CD4-positive, CD25-positive, alpha-beta regulatory T cell (primary cell): ENCODE measurements at regions not wholly inside any gene's neighbourhood (a gene's known extent, or its start where the extent isn't known, plus 50 kb on each side); places are given as distances from the start of the nearest gene placed in this dataset.

ENCODE experiments used
- ATAC-seq, 2 donors: fragments of 150-1000 bp; cut with Tn5 transposase; one replicate each; pipeline ENCODE4 v1.10.0; 2021; ENCODE audit warnings: low read depth in 2 of 2, moderate number of reproducible peaks in 2 of 2, moderate library complexity in 1 of 2
- DNase-seq, 3 donors: peaks; one replicate each; pipeline versions ENCODE4 v3.0.0 to v3.0.0-alpha.2; 2012 to 2022; ENCODE audit warnings: mixed read lengths in 1 of 3
- H3K27ac ChIP-seq: one replicate; pipeline ENCODE4 v1.7.0; 2013; ENCODE audit warnings: mild to moderate bottlenecking, low read length; ENCODE audit not compliant: insufficient read depth, poor library complexity, severe bottlenecking
- H3K27me3 ChIP-seq: one replicate; pipeline ENCODE4 v1.7.0; 2013; ENCODE audit warnings: low read length; ENCODE audit not compliant: control insufficient read depth, insufficient read depth
- H3K36me3 ChIP-seq: one replicate; pipeline ENCODE4 v1.7.0; 2013; ENCODE audit warnings: mild to moderate bottlenecking, low read length, moderate library complexity; ENCODE audit not compliant: control insufficient read depth, insufficient read depth
- H3K4me1 ChIP-seq: 2 replicates; pipeline ENCODE4 v1.7.0; 2013; ENCODE audit warnings: mild to moderate bottlenecking, low read length; ENCODE audit not compliant: insufficient read depth, control insufficient read depth, poor library complexity, severe bottlenecking
- H3K4me3 ChIP-seq: one replicate; pipeline ENCODE4 v1.7.0; 2013; ENCODE audit warnings: low read depth, mild to moderate bottlenecking, low read length, moderate library complexity
- H3K9me3 ChIP-seq, 2 experiments: 1 replicate in 1 of 2; 2 replicates in 1 of 2; pipeline ENCODE4 v1.7.0; 2013; ENCODE audit warnings: low read length in 2 of 2, mild to moderate bottlenecking in 1 of 2, moderate library complexity in 1 of 2; ENCODE audit not compliant: control insufficient read depth in 2 of 2
- H3K27ac Mint-ChIP-seq, 3 donors: one replicate each; pipeline ENCODE4 v1.8.0; 2020 to 2022; ENCODE audit warnings: mild to moderate bottlenecking in 3 of 3, mixed read lengths in 3 of 3, moderate library complexity in 2 of 3
- H3K27me3 Mint-ChIP-seq: one replicate; pipeline ENCODE4 v1.8.0; 2022; ENCODE audit warnings: mild to moderate bottlenecking, mixed read lengths
- H3K36me3 Mint-ChIP-seq: one replicate; pipeline ENCODE4 v1.8.0; 2020; ENCODE audit warnings: mixed read lengths
- H3K4me1 Mint-ChIP-seq, 4 donors: one replicate each; pipeline ENCODE4 v1.8.0; 2020 to 2022; ENCODE audit warnings: mixed read lengths in 4 of 4, mild to moderate bottlenecking in 1 of 4
- H3K4me3 Mint-ChIP-seq, 4 donors: one replicate each; pipeline ENCODE4 v1.8.0; 2020 to 2022; ENCODE audit warnings: mild to moderate bottlenecking in 4 of 4, mixed read lengths in 4 of 4, moderate library complexity in 3 of 4
- H3K9me3 Mint-ChIP-seq, 7 donors: one replicate each; pipeline ENCODE4 v1.8.0; 2020 to 2022; ENCODE audit warnings: mixed read lengths in 7 of 7, mild to moderate bottlenecking in 3 of 7, moderate library complexity in 2 of 7

DNA sequence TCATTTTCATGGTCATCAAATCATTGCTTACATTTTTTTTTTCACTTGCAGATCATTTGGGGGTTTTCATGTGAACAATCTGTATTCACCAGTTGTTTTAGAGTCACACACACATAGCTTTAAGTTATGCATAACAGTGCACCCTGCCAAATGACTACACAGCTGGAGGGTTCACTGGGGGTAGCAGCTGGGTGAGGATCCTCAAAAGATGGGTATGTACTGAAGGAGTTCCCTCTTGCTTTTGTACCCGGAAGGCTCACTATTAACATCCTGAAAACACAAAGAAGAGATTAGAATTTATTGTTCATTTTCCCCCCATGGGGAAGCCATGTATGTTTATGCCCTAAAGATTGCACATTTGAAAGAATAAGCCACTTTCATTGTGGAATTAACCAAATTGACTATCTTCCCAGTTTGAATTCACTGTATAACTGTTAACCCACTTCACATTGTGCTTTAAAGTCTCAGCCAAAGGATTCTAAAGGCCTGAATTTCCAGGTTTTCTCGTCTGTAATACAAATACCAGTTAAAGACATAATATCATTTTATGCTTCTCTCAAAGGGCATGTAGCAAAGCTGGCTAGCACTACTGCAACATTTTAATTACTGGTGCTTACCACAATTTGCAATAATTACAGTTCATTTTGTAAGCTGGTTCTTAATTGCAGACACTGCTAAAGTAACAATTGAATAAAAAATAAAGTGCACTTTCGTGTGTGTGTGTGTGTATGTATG, 466.4 kb upstream of the MEF2C start:
- no peaks in the 10 kb centered on the region for H3K4me1 ChIP-seq
- no peaks in the 10 kb centered on the region for H3K27me3 ChIP-seq
- no peaks in the 10 kb centered on the region for H3K9me3 ChIP-seq
- Mint-ChIP-seq H3K36me3 (no peaks in the 10 kb centered on the region), H3K27me3 (no peaks in the 10 kb centered on the region), H3K27ac (no peak overlapping the region), H3K4me1 (no peaks in the 10 kb centered on the region), H3K4me3 (no peak overlapping the region), H3K9me3 (peaks cover 0 to 6% (median 4%) of the 10 kb centered on the region in 7 donors)
- no peak overlapping the region for H3K4me3 ChIP-seq
- H3K36me3 ChIP-seq = no peaks in the 10 kb centered on the region
- no peak for ATAC-seq
- H3K27ac ChIP-seq = no peak overlapping the region
- no peak for DNase-seq

DNA sequence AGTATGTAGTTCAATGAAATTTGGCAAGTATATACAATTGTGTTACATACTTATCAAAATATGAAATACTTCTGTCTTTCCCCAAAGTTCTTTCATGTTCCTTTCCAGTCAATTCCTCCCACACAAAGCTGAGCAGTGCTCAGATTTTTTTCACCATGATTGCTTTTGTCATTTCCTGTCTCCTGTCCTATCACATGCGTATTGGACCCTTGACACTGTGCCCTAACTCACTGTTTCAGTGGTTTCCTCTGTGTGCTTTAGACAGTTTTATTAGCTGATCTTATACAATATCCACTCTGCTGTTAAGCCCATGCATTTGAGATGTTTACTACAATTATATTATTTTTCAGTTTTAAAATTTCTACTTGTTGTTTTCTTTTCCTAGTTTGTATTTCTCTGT, 463.6 kb upstream of the MEF2C start:
- H3K27ac ChIP-seq = no peak overlapping the region
- H3K4me1 ChIP-seq = no peaks in the 10 kb centered on the region
- Mint-ChIP-seq H3K27ac (no peak overlapping the region), H3K36me3 (no peaks in the 10 kb centered on the region), H3K4me3 (no peak overlapping the region), H3K4me1 (peaks cover 0 to 4% (median under 1%) of the 10 kb centered on the region in 4 donors), H3K27me3 (no peaks in the 10 kb centered on the region), H3K9me3 (peaks cover 0 to 6% (median 3%) of the 10 kb centered on the region in 7 donors)
- no peaks in the 10 kb centered on the region for H3K36me3 ChIP-seq
- H3K9me3 ChIP-seq = peaks cover 0 to 3% of the 10 kb centered on the region in 2 experiments
- no peak for ATAC-seq
- no peaks in the 10 kb centered on the region for H3K27me3 ChIP-seq
- no peak overlapping the region for H3K4me3 ChIP-seq
- DNase-seq = no peak

DNA sequence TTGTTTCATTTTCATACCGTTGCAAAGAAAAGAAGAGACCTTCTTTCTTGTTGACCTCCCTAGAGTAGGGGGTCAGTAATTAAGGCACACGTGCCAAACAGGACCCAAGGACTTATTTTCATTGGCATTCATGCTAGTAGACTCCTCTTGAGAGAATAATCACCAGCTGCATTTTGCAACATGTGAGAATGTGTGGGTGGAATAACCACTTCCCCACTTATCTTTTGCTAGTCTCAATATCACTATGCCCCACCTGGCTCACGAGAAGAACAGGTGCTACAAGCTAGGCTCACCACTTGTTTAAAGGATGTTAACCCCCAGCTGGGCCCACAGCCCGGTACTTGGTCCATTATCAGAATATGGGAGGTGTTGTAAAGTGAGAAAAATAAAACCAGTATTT, 460.7 kb upstream of the MEF2C start:
- Mint-ChIP-seq H3K27me3 (no peaks in the 10 kb centered on the region), H3K9me3 (peaks cover 0 to 4% (median 3%) of the 10 kb centered on the region in 7 donors), H3K27ac (no peak overlapping the region), H3K4me3 (no peak overlapping the region), H3K4me1 (peaks cover 0 to 4% (median under 1%) of the 10 kb centered on the region in 4 donors), H3K36me3 (no peaks in the 10 kb centered on the region)
- no peak overlapping the region for H3K27ac ChIP-seq
- H3K36me3 ChIP-seq = no peaks in the 10 kb centered on the region
- no peak overlapping the region for H3K4me3 ChIP-seq
- ATAC-seq (peak in 1 of 2 donors; percentile 31), DNase-seq (peak in 1 of 3 donors; percentile 13)
- H3K4me1 ChIP-seq = no peaks in the 10 kb centered on the region
- no peaks in the 10 kb centered on the region for H3K27me3 ChIP-seq
- peaks cover 0 to 3% of the 10 kb centered on the region in 2 experiments for H3K9me3 ChIP-seq

DNA sequence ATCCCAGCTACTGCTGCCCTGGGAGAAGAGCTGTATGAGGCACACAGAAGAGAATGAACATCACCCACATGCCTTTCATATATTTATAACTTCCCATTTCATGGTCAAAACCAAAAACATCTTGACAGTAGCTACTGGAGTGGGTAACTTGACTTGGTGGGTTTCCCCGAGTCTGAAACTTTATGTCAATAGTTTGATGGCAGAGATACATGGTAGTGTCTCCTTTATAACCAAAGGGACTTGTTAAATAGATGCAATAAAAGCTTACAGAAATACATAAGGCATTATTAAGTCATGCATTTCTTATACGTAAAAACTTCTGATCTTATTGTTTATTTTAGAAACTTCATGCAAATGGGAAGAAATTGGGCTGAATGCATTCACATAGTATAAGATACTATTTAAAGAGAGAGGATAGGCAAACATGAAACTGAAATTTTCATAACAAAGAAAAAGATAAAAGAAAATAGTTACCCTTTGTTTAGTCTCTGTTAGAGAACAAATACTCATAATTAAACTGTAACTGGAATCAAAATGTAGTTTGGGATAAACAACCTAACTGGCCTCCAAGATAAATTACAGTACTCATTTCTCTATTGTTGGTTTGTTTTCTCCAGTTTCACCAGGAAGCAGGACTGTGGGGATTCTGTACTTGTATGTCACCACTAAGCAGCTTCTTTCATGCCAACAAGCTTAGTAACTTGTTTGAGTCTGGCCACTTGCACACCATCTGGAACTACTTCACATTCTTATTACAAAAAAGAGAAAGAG, 459.3 kb upstream of the MEF2C start:
- H3K4me3 Mint-ChIP-seq = no peak overlapping the region
- H3K36me3 Mint-ChIP-seq = no peaks in the 10 kb centered on the region
- H3K9me3 Mint-ChIP-seq = peaks cover 0 to 4% (median 2%) of the 10 kb centered on the region in 7 donors
- Histone ChIP-seq H3K9me3 (peaks cover 0 to 3% of the 10 kb centered on the region in 2 experiments), H3K4me3 (no peak overlapping the region), H3K27me3 (no peaks in the 10 kb centered on the region), H3K36me3 (no peaks in the 10 kb centered on the region), H3K27ac (no peak overlapping the region), H3K4me1 (no peaks in the 10 kb centered on the region)
- H3K27ac Mint-ChIP-seq = no peak overlapping the region
- ATAC-seq (peak in 1 of 2 donors; percentile 28), DNase-seq (no peak)
- H3K27me3 Mint-ChIP-seq = no peaks in the 10 kb centered on the region
- H3K4me1 Mint-ChIP-seq = peaks cover 0 to 4% (median under 1%) of the 10 kb centered on the region in 4 donors

DNA sequence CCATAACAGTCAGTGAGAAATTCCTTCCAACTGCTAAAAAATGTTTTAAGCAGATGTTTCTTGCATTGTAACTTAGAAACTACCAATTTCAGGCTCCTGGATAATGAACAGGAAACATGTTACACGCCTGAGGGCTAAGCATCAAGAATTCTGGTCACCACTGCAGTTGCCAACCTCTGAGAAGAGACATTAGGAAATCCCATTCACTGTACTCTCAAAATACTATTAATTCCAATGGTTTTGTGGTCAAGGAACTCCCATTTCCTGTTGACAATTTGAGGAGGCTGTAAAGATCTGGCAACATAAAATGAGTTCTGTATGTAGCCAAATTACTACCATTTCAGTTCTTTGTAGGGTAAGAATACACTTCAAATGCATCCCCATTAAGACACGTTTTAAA, 456.0 kb upstream of the MEF2C start:
- H3K4me3 ChIP-seq = no peak overlapping the region
- no peak for ATAC-seq

DNA sequence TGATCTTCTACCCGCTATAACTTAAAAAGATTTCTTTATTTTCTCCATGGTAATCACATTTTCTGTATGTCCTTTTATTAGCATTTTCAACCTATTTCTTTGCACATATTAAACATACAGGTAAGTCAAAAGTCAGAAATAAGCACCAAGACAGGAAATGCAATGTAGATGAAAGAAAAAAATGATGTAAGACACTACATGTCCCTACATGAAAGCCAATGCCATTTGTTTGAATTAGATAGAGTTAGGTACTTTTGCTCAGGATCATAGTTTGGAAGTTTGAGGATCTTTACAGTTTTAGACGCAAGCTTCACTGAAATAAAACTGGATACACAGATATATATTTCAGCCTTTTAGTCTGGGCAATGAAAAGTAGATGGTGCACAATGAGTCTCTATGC, 453.1 kb upstream of the MEF2C start:
- Mint-ChIP-seq H3K4me3 (no peak overlapping the region), H3K4me1 (no peaks in the 10 kb centered on the region)

More for the DNA sequence above, 456.0 kb upstream of the MEF2C start:
- peaks cover 0 to 3% of the 10 kb centered on the region in 2 experiments for H3K9me3 ChIP-seq
- Mint-ChIP-seq H3K36me3 (no peaks in the 10 kb centered on the region), H3K27me3 (no peaks in the 10 kb centered on the region), H3K4me3 (no peak overlapping the region), H3K4me1 (peaks cover 0 to 4% (median under 1%) of the 10 kb centered on the region in 4 donors), H3K27ac (no peak overlapping the region), H3K9me3 (peaks cover 0 to 3% (median 0%) of the 10 kb centered on the region in 7 donors)
- H3K4me1 ChIP-seq = no peaks in the 10 kb centered on the region
- H3K27ac ChIP-seq = no peak overlapping the region
- no peaks in the 10 kb centered on the region for H3K36me3 ChIP-seq
- no peak for DNase-seq
- H3K27me3 ChIP-seq = no peaks in the 10 kb centered on the region

DNA sequence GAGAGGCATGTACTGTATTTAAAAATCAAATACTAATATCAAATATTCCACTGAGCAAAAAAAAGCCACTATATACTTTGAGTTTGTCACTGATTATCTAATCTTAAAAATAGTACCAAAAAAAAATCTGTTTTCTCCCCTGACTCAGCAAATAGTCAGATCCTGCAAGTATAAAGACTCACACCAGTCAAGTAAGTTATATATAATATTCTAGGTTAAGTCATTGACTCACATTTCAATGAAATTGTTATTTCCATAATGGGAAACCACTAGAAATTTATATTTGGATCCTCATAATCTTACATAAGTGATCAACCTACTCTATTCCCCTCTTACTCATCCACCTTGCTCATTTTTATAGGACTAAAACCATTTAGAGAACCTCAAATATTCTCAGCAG, 447.2 kb upstream of the MEF2C start:
- DNase-seq (no peak), ATAC-seq (no peak)
- Histone ChIP-seq H3K36me3 (no peaks in the 10 kb centered on the region), H3K4me1 (no peaks in the 10 kb centered on the region), H3K4me3 (no peak overlapping the region), H3K27ac (no peak overlapping the region), H3K27me3 (no peaks in the 10 kb centered on the region), H3K9me3 (no peaks in the 10 kb centered on the region)
- H3K9me3 Mint-ChIP-seq = peaks cover 0 to 11% (median 1%) of the 10 kb centered on the region in 7 donors
- H3K27ac Mint-ChIP-seq = no peak overlapping the region
- H3K27me3 Mint-ChIP-seq = no peaks in the 10 kb centered on the region
- no peak overlapping the region for H3K4me3 Mint-ChIP-seq
- H3K4me1 Mint-ChIP-seq = no peaks in the 10 kb centered on the region
- H3K36me3 Mint-ChIP-seq = no peaks in the 10 kb centered on the region

More for the DNA sequence above, 453.1 kb upstream of the MEF2C start:
- ATAC-seq (no peak), DNase-seq (no peak)
- Histone ChIP-seq H3K36me3 (no peaks in the 10 kb centered on the region), H3K4me3 (no peak overlapping the region), H3K9me3 (no peaks in the 10 kb centered on the region), H3K27ac (no peak overlapping the region), H3K4me1 (no peaks in the 10 kb centered on the region), H3K27me3 (no peaks in the 10 kb centered on the region)
- Mint-ChIP-seq H3K36me3 (no peaks in the 10 kb centered on the region), H3K9me3 (peaks cover 0 to 4% (median 1%) of the 10 kb centered on the region in 7 donors), H3K27ac (no peak overlapping the region), H3K27me3 (no peaks in the 10 kb centered on the region)
